NB4 (cell line): ENCODE measurements at regions not wholly inside any gene's neighbourhood (a gene's known extent, or its start where the extent isn't known, plus 50 kb on each side); places are given as distances from the start of the nearest gene placed in this dataset.

Experiments
- CTCF ChIP-seq: IDR thresholded peaks from one replicate; pipeline ENCODE4 v1.5.1; 2012; ENCODE audit warnings: low read depth, low read length
- POLR2A ChIP-seq: IDR thresholded peaks from 2 replicates; pipeline ENCODE4 v1.6.1; 2011; ENCODE audit warnings: mild to moderate bottlenecking; ENCODE audit not compliant: insufficient read length; ENCODE audit errors: extremely low read depth

- no peak for TF ChIP-seq CTCF
- no peak for TF ChIP-seq POLR2A
Measured at GRCh38 chr16:66263168-66263972, 103.1 kb upstream of the CDH5 start.
